Sciatic nerve (tissue), 2 donors: ENCODE measurements at regions not wholly inside any gene's neighbourhood (a gene's known extent, or its start where the extent isn't known, plus 50 kb on each side); places are given as distances from the start of the nearest gene placed in this dataset.
A peak's percentile ranks its signal among the peaks of the same experiment; 100 is the strongest.

Source experiments
- ATAC-seq: fragments of 200-7000 bp; cut with Tn5 transposase; one replicate; pipeline ENCODE4 v1.9.1; 2020; ENCODE audit warnings: mild to moderate bottlenecking, moderate library complexity
- DNase-seq: peaks from one replicate; pipeline ENCODE4 v3.0.0-alpha.2; 2020; ENCODE audit warnings: low spot score
- intact Hi-C: fragments of 100-400 bp; cut with DNase I; formaldehyde crosslinking; loops from one replicate; pipeline ENCODE4 v1.14.2; 2022
- donor health status: DM: no; HTN: no; CAD: no.
- donor health status: DM: no; HTN: no; CAD: no.

GRCh38 chr15:95600884-95601283 lies 729.6 kb upstream of the NR2F2 start:
- ATAC-seq (no peak), DNase-seq (no peak)
- intact Hi-C loops, result no loop called here

GRCh38 chr15:95601525-95601924 lies 729.0 kb upstream of the NR2F2 start:
- no peak for ATAC-seq
- intact Hi-C loops, result no loop called here
- DNase-seq, result no peak

- DNase-seq, result no peak
- peak; percentile 30 for ATAC-seq
- intact Hi-C loops, result no loop called here
These were observed 726.7 kb upstream of the NR2F2 start for GRCh38 chr15:95603802-95604201.

GRCh38 chr15:95604634-95605036 lies 725.9 kb upstream of the NR2F2 start:
- DNase-seq (no peak), ATAC-seq (peak; percentile 78)
- intact Hi-C loops, result no loop called here

GRCh38 chr15:95605098-95605497 lies 725.4 kb upstream of the NR2F2 start:
- intact Hi-C loops, result no loop called here
- no peak for DNase-seq
- peak; percentile 48 for ATAC-seq

GRCh38 chr15:95606551-95606950 lies 723.9 kb upstream of the NR2F2 start:
- no peak for DNase-seq
- intact Hi-C loops, result no loop called here
- ATAC-seq, result no peak

GRCh38 chr15:95608371-95608770 lies 722.1 kb upstream of the NR2F2 start:
- DNase-seq (no peak), ATAC-seq (no peak)
- intact Hi-C loops, result no loop called here

GRCh38 chr15:95609096-95609495 lies 721.4 kb upstream of the NR2F2 start:
- ATAC-seq (no peak), DNase-seq (no peak)
- intact Hi-C loops, result no loop called here

- intact Hi-C loops, result no loop called here
- DNase-seq (no peak), ATAC-seq (no peak)
These were observed 719.6 kb upstream of the NR2F2 start for GRCh38 chr15:95610945-95611344.

- intact Hi-C loops, result no loop called here
- DNase-seq (no peak), ATAC-seq (no peak)
These were observed 715.1 kb upstream of the NR2F2 start for GRCh38 chr15:95615436-95615835.

- ATAC-seq (no peak), DNase-seq (no peak)
- intact Hi-C loops, result no loop called here
These were observed 714.2 kb upstream of the NR2F2 start for GRCh38 chr15:95616306-95616705.

- intact Hi-C loops, result no loop called here
- no peak for DNase-seq
- ATAC-seq, result peak; percentile 79
These were observed 709.4 kb upstream of the NR2F2 start for GRCh38 chr15:95620934-95621579.

- intact Hi-C loops, result no loop called here
- ATAC-seq, result no peak
- DNase-seq, result no peak
These were observed 707.7 kb upstream of the NR2F2 start for GRCh38 chr15:95622843-95623242.

- intact Hi-C loops, result no loop called here
- ATAC-seq, result peak; percentile 79
- no peak for DNase-seq
These were observed 706.4 kb upstream of the NR2F2 start for GRCh38 chr15:95624100-95624499.

GRCh38 chr15:95624616-95625361 lies 705.7 kb upstream of the NR2F2 start:
- DNase-seq, result no peak
- ATAC-seq, result no peak

GRCh38 chr15:95626501-95627361 lies 703.8 kb upstream of the NR2F2 start:
- intact Hi-C loops, result no loop called here

More at GRCh38 chr15:95624616-95625361, 705.7 kb upstream of the NR2F2 start:
- intact Hi-C loops, result no loop called here

GRCh38 chr15:95629503-95630168 lies 700.9 kb upstream of the NR2F2 start:
- intact Hi-C loops, result no loop called here
- ATAC-seq (no peak), DNase-seq (no peak)

More at GRCh38 chr15:95626501-95627361, 703.8 kb upstream of the NR2F2 start:
- no peak for DNase-seq
- no peak for ATAC-seq

GRCh38 chr15:95630683-95631082 lies 699.8 kb upstream of the NR2F2 start:
- intact Hi-C loops, result no loop called here
- DNase-seq, result no peak
- no peak for ATAC-seq

GRCh38 chr15:95635666-95636065 lies 694.8 kb upstream of the NR2F2 start:
- intact Hi-C loops, result no loop called here
- no peak for ATAC-seq

More at GRCh38 chr15:95635666-95636065, 694.8 kb upstream of the NR2F2 start:
- DNase-seq, result no peak
